GM12874 (cell line): ENCODE measurements at regions not wholly inside any gene's neighbourhood (a gene's known extent, or its start where the extent isn't known, plus 50 kb on each side); places are given as distances from the start of the nearest gene placed in this dataset.

ENCODE experiments used
- CTCF ChIP-seq: IDR thresholded peaks from 2 replicates; pipeline ENCODE4 v1.5.1; 2011; ENCODE audit warnings: low read depth, mild to moderate bottlenecking, control low read depth, low read length, moderate library complexity; ENCODE audit not compliant: insufficient read depth

- TF ChIP-seq CTCF = no peak
Observed at GRCh38 chr3:161920196-161920595, 423.6 kb downstream of the OTOL1 start.

- no peak for TF ChIP-seq CTCF
Observed at GRCh38 chr3:161925749-161926360, 429.2 kb downstream of the OTOL1 start.

GRCh38 chr3:161927131-161927530 is 430.5 kb downstream of the OTOL1 start:
- TF ChIP-seq CTCF = no peak

GRCh38 chr3:161939918-161940620 is 443.5 kb downstream of the OTOL1 start:
- TF ChIP-seq CTCF = no peak

- TF ChIP-seq CTCF = no peak
Observed at GRCh38 chr3:161940621-161940965, 444.0 kb downstream of the OTOL1 start.

- no peak for TF ChIP-seq CTCF
Observed at GRCh38 chr3:161941891-161942290, 445.3 kb downstream of the OTOL1 start.

GRCh38 chr3:161946443-161946960 is 449.9 kb downstream of the OTOL1 start:
- no peak for TF ChIP-seq CTCF
